GM12891 (cell line): ENCODE measurements at regions not wholly inside any gene's neighbourhood (a gene's known extent, or its start where the extent isn't known, plus 50 kb on each side); places are given as distances from the start of the nearest gene placed in this dataset.

ENCODE experiments used
- POLR2AphosphoS5 ChIP-seq: IDR thresholded peaks from 2 replicates; pipeline ENCODE4 v1.6.1; 2011; ENCODE audit warnings: low read depth, low read length, control low read depth
- TAF1 ChIP-seq: IDR thresholded peaks from 2 replicates; pipeline ENCODE4 v1.6.1; 2011; ENCODE audit warnings: low read depth, low read length, control low read depth

GRCh38 chr13:111017755-111018459, 97.2 kb upstream of the ARHGEF7 start:
- TF ChIP-seq POLR2AphosphoS5 (no peak), TAF1 (no peak)
